HepG2 (cell line): ENCODE measurements at regions not wholly inside any gene's neighbourhood (a gene's known extent, or its start where the extent isn't known, plus 50 kb on each side); places are given as distances from the start of the nearest gene placed in this dataset.

ENCODE experiments used
- ATAC-seq: fragments of 200-7000 bp; cut with Tn5 transposase; 3 replicates; pipeline ENCODE4 v1.9.1; 2020; ENCODE audit warnings: mild to moderate bottlenecking, moderate library complexity
- BruUV-seq: library from RNA; stranded (reverse); fragments of 400-500 nt; replicated peaks from 2 replicates; lab custom pipeline; 2021; lab: Mats Ljungman, UMichigan
- CTCF ChIA-PET: fragments of 300-600 bp; formaldehyde crosslinking; extraction: SDS; loops from one replicate; lab custom pipeline; 2021; ENCODE audit warnings: low total read pairs, inconsistent platforms, low intra/inter-chr PET ratio; lab: Yijun Ruan, JAX
- POLR2A ChIA-PET: fragments of 350-600 bp; sonication (Branson Sonifier 250); formaldehyde crosslinking; loops from one replicate; lab custom pipeline; 2020; ENCODE audit warnings: antibody characterized with exemption, inconsistent platforms; lab: Yijun Ruan, JAX
- DNase-seq: peaks from one replicate; pipeline ENCODE4 v3.0.0-alpha.2; 2015; ENCODE audit warnings: low spot score
- FAIRE-seq: peaks from 3 replicates; lab custom pipeline; 2011; peaks lifted over from hg19 to GRCh38; lab: Jason Lieb, UNC
- H2AFZ ChIP-seq: one replicate; pipeline ENCODE4 v1.6.1; 2011; ENCODE audit warnings: low read length, inconsistent platforms
- H3K27ac ChIP-seq: fragments of 300-600 bp; 3 replicates; pipeline ENCODE4 v1.8.0; 2011; ENCODE audit warnings: mixed run types, mild to moderate bottlenecking, mixed read lengths, low read length, inconsistent platforms; ENCODE audit not compliant: insufficient read depth; ENCODE audit errors: extremely low read length
- H3K27me3 ChIP-seq, 2 experiments: fragments of 200-600 bp in 1 of 2; 2 replicates in 1 of 2; 3 replicates in 1 of 2; pipeline versions ENCODE4 v1.6.0 to v1.8.0; 2011; ENCODE audit warnings: low read length in 2 of 2, mild to moderate bottlenecking in 2 of 2, moderate library complexity in 2 of 2, inconsistent platforms in 1 of 2; ENCODE audit not compliant: insufficient read depth in 2 of 2, control insufficient read depth in 1 of 2
- H3K36me3 ChIP-seq, 2 experiments: fragments of 200-600 bp in 1 of 2; replicated peaks in 1 of 2; 2 replicates in 1 of 2; 3 replicates in 1 of 2; pipeline versions ENCODE4 v1.5.1 to v1.8.0; 2011; ENCODE audit warnings: low read length in 2 of 2, inconsistent platforms in 1 of 2; ENCODE audit not compliant: insufficient read depth in 2 of 2, control insufficient read depth in 1 of 2
- H3K4me1 ChIP-seq: 2 replicates; pipeline ENCODE4 v1.5.1; 2012; ENCODE audit warnings: low read length, inconsistent platforms; ENCODE audit not compliant: insufficient read depth
- H3K4me2 ChIP-seq: 2 replicates; pipeline ENCODE4 v1.6.0; 2011; ENCODE audit warnings: low read depth, low read length, inconsistent platforms
- H3K4me3 ChIP-seq, 3 experiments: fragments of 200-600 bp in 1 of 3; sonication (generic), shearing (Covaris generic) in 1 of 3; replicated peaks in 1 of 3; 2 replicates each; pipeline ENCODE4 v1.5.1; 2011 to 2016; ENCODE audit warnings: low read length in 3 of 3, inconsistent platforms in 2 of 3, low read depth in 2 of 3, mild to moderate bottlenecking in 2 of 3, control low read depth in 1 of 3, mixed read lengths in 1 of 3; ENCODE audit not compliant: insufficient read depth in 1 of 3
- H3K79me2 ChIP-seq: one replicate; pipeline ENCODE4 v1.6.1; 2011; ENCODE audit warnings: low read length, inconsistent platforms; ENCODE audit not compliant: insufficient read depth
- H3K9ac ChIP-seq: 2 replicates; pipeline ENCODE4 v1.6.0; 2011; ENCODE audit warnings: mild to moderate bottlenecking, low read depth, low read length, inconsistent platforms; ENCODE audit not compliant: insufficient read depth
- H3K9me3 ChIP-seq: 2 replicates; pipeline ENCODE4 v1.5.1; 2012; ENCODE audit warnings: mild to moderate bottlenecking, low read length
- H4K20me1 ChIP-seq: 2 replicates; pipeline ENCODE4 v1.6.0; 2011; ENCODE audit warnings: inconsistent platforms, mild to moderate bottlenecking, low read length, moderate library complexity; ENCODE audit not compliant: insufficient read depth
- BATF2 ChIP-seq: sonication (generic); formaldehyde crosslinking; IDR thresholded peaks from 2 replicates; pipeline ENCODE4 v1.8.0; 2022; ENCODE audit warnings: mild to moderate bottlenecking, missing genetic modification reagents, moderate library complexity
- ELK4 ChIP-seq: sonication (generic); formaldehyde crosslinking; IDR thresholded peaks from 2 replicates; pipeline ENCODE4 v1.9.0; 2021; ENCODE audit warnings: missing genetic modification reagents, borderline replicate concordance
- EP300 ChIP-seq, 3 experiments: sonication (generic) in 1 of 3; formaldehyde crosslinking in 1 of 3; IDR thresholded peaks; 2 replicates each; pipeline versions ENCODE4 v1.5.1 to v1.6.1; 2011 to 2020; ENCODE audit warnings: low read depth in 2 of 3, low read length in 2 of 3, borderline replicate concordance in 1 of 3, improper control_type of control experiment in 1 of 3, mild to moderate bottlenecking in 1 of 3, missing genetic modification reagents in 1 of 3, moderate library complexity in 1 of 3
- FOSL2 ChIP-seq: sonication (generic); formaldehyde crosslinking; IDR thresholded peaks from 2 replicates; pipeline ENCODE4 v1.4.0; 2020; ENCODE audit warnings: missing genetic modification reagents
- FOXM1 ChIP-seq: sonication (generic); formaldehyde crosslinking; IDR thresholded peaks from 2 replicates; pipeline ENCODE4 v1.5.0; 2020; ENCODE audit warnings: missing genetic modification reagents
- GATA4 ChIP-seq: sonication (generic); IDR thresholded peaks from 2 replicates; pipeline ENCODE4 v1.6.1; 2016; ENCODE audit warnings: antibody characterized with exemption, low read depth, borderline replicate concordance
- GMEB1 ChIP-seq: sonication (generic); formaldehyde crosslinking; IDR thresholded peaks from 2 replicates; pipeline ENCODE4 v1.5.1; 2020; ENCODE audit warnings: missing genetic modification reagents, mild to moderate bottlenecking, borderline replicate concordance
- HES4 ChIP-seq: sonication (generic); formaldehyde crosslinking; IDR thresholded peaks from 2 replicates; pipeline ENCODE4 v1.9.0; 2021; ENCODE audit warnings: mild to moderate bottlenecking, missing genetic modification reagents, borderline replicate concordance
- HOXA7 ChIP-seq: sonication (generic); formaldehyde crosslinking; IDR thresholded peaks from 2 replicates; pipeline ENCODE4 v1.8.1; 2022; ENCODE audit warnings: mild to moderate bottlenecking, missing genetic modification reagents, moderate library complexity
- KDM6A ChIP-seq: IDR thresholded peaks from 2 replicates; pipeline ENCODE4 v1.6.1; 2016; ENCODE audit warnings: low read depth
- NFIB ChIP-seq: sonication (generic); formaldehyde crosslinking; IDR thresholded peaks from 2 replicates; pipeline ENCODE4 v1.9.0; 2021; ENCODE audit warnings: missing genetic modification reagents, mild to moderate bottlenecking, borderline replicate concordance
- SMAD9 ChIP-seq: sonication (generic); formaldehyde crosslinking; IDR thresholded peaks from 2 replicates; pipeline ENCODE4 v1.5.1; 2020; ENCODE audit warnings: mild to moderate bottlenecking, missing genetic modification reagents
- SP2 ChIP-seq: sonication (generic); formaldehyde crosslinking; IDR thresholded peaks from 2 replicates; pipeline ENCODE4 v1.5.1; 2020; ENCODE audit warnings: mild to moderate bottlenecking, missing genetic modification reagents
- TGIF2 ChIP-seq: IDR thresholded peaks from 2 replicates; pipeline ENCODE4 v1.6.1; 2016; ENCODE audit warnings: control low read depth, missing compliant biosample characterization
- TOE1 ChIP-seq: sonication (generic); formaldehyde crosslinking; IDR thresholded peaks from 2 replicates; pipeline ENCODE4 v1.4.0; 2020; ENCODE audit warnings: mild to moderate bottlenecking, missing genetic modification reagents
- ZMYM4 ChIP-seq: sonication (generic); formaldehyde crosslinking; IDR thresholded peaks from 2 replicates; pipeline ENCODE4 v1.8.1; 2023; ENCODE audit warnings: mild to moderate bottlenecking, missing genetic modification reagents
- ZNF558 ChIP-seq: sonication (generic); formaldehyde crosslinking; IDR thresholded peaks from 2 replicates; pipeline ENCODE4 v1.9.0; 2022; ENCODE audit warnings: mild to moderate bottlenecking, missing genetic modification reagents, borderline replicate concordance
- WGBS: methylation state at CpG from one replicate; pipeline ENCODE4 v1.1.6; 2017; ENCODE audit warnings: low lambda C conversion rate; 5-methylcytosine and 5-hydroxymethylcytosine counted together
- in situ Hi-C: cut with HindIII; loops from 2 replicates; pipeline ENCODE4 v1.10.0; 2017; ENCODE audit warnings: low pct_unique_long_range_greater_than_20kb; ENCODE audit not compliant: extremely low pct_ligation_motif_present
- intact Hi-C: fragments of 100-400 bp; cut with micrococcal nuclease; formaldehyde crosslinking; loops from one replicate; pipeline ENCODE4 v1.10.0; 2022; ENCODE audit not compliant: unreplicated experiment
- TF ChIP-seq, protein P1 (sequence below): sonication (generic); formaldehyde crosslinking; IDR thresholded peaks from 2 replicates; pipeline ENCODE4 v1.4.0; 2020; ENCODE audit warnings: missing genetic modification reagents, mild to moderate bottlenecking, borderline replicate concordance

GRCh38 chr9:1759009-1759408 lies 256.1 kb upstream of the SMARCA2 start (continued):
- TF ChIP-seq GMEB1 (CRISPR knock-in tag), result no peak
- TF ChIP-seq ZNF558 (CRISPR knock-in tag), result no peak
- no peak for TF ChIP-seq SMAD9 (CRISPR knock-in tag)

- H3K4me2 ChIP-seq, result no peak overlapping the region
- ChIA-PET CTCF (no interaction called here), POLR2A (no interaction called here)
- FAIRE-seq (no peak), ATAC-seq (no peak), DNase-seq (no peak)
- intact Hi-C loops, result no loop called here
- H2AFZ ChIP-seq, result no peak overlapping the region
- WGBS, result 0% methylated on average over 5 of the region's 5 CpGs
- no TSS peak for BruUV-seq
- no peaks in the 10 kb centered on the region for H3K27me3 ChIP-seq
- no peaks in the 10 kb centered on the region for H3K9me3 ChIP-seq
- no peaks in the 10 kb centered on the region for H3K4me1 ChIP-seq
- H4K20me1 ChIP-seq, result no peaks in the 10 kb centered on the region
- H3K4me3 ChIP-seq, result no peak overlapping the region
- in situ Hi-C loops, result no loop called here
- H3K36me3 ChIP-seq, result no peaks in the 10 kb centered on the region
- no peak overlapping the region for H3K27ac ChIP-seq
- H3K9ac ChIP-seq, result no peak overlapping the region
- H3K79me2 ChIP-seq, result no peaks in the 10 kb centered on the region
- TF ChIP-seq GATA4 (no peak), HOXA7 (CRISPR knock-in tag) (no peak), EP300 (IDR thresholded peaks at IDR 0.05; ENCODE audit: low read depth in 2 of 2, low read length in 2 of 2) (no peak), EP300 (CRISPR knock-in tag; IDR thresholded peaks at IDR 0.05; ENCODE audit: borderline replicate concordance) (no peak), NFIB (CRISPR knock-in tag) (no peak), TGIF2 (no peak), FOXM1 (CRISPR knock-in tag) (no peak), ZMYM4 (CRISPR knock-in tag) (no peak), FOSL2 (CRISPR knock-in tag) (no peak), ELK4 (CRISPR knock-in tag) (no peak), KDM6A (CRISPR knock-in tag) (no peak), HES4 (CRISPR knock-in tag) (no peak), SP2 (CRISPR knock-in tag) (no peak), TOE1 (CRISPR knock-in tag) (no peak), BATF2 (CRISPR knock-in tag) (no peak)
- TF ChIP-seq, protein P1, sequence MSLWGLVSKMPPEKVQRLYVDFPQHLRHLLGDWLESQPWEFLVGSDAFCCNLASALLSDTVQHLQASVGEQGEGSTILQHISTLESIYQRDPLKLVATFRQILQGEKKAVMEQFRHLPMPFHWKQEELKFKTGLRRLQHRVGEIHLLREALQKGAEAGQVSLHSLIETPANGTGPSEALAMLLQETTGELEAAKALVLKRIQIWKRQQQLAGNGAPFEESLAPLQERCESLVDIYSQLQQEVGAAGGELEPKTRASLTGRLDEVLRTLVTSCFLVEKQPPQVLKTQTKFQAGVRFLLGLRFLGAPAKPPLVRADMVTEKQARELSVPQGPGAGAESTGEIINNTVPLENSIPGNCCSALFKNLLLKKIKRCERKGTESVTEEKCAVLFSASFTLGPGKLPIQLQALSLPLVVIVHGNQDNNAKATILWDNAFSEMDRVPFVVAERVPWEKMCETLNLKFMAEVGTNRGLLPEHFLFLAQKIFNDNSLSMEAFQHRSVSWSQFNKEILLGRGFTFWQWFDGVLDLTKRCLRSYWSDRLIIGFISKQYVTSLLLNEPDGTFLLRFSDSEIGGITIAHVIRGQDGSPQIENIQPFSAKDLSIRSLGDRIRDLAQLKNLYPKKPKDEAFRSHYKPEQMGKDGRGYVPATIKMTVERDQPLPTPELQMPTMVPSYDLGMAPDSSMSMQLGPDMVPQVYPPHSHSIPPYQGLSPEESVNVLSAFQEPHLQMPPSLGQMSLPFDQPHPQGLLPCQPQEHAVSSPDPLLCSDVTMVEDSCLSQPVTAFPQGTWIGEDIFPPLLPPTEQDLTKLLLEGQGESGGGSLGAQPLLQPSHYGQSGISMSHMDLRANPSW (CRISPR knock-in tag), result no peak
Measured at GRCh38 chr9:1759771-1760300, 255.3 kb upstream of the SMARCA2 start.
